ENCODE measurements at regions not wholly inside any gene's neighbourhood (a gene's known extent, or its start where the extent isn't known, plus 50 kb on each side); places are given as distances from the start of the nearest gene placed in this dataset.

GRCh38 chr15:69780981-69781380, 316.7 kb downstream of the TLE3 start:
- Histone ChIP-seq H3K9me3 (no peaks in the 10 kb centered on the region), H3K36me3 (no peaks in the 10 kb centered on the region), H3K4me3 (no peak overlapping the region), H3K4me1 (no peaks in the 10 kb centered on the region), H3K27me3 (no peaks in the 10 kb centered on the region), H3K27ac (no peak overlapping the region)
- intact Hi-C loops (cut with DNase I), result no loop called here
- peak in 1 of 2 donors; percentile 52 for DNase-seq (ENCODE audit: extremely low spot score in 2 of 2)
- no peak for TF ChIP-seq POLR2AphosphoS5 (IDR thresholded peaks at IDR 0.05; ENCODE audit: insufficient read depth in 1 of 2, low read depth in 1 of 2)
- no peak for TF ChIP-seq CTCF (IDR thresholded peaks at IDR 0.05)
- no peak for TF ChIP-seq POLR2A (IDR thresholded peaks at IDR 0.05)

GRCh38 chr15:69781411-69782125, 316.1 kb downstream of the TLE3 start:
- TF ChIP-seq POLR2A (IDR thresholded peaks at IDR 0.05), result no peak
- TF ChIP-seq CTCF (IDR thresholded peaks at IDR 0.05), result no peak
- TF ChIP-seq POLR2AphosphoS5 (IDR thresholded peaks at IDR 0.05; ENCODE audit: insufficient read depth in 1 of 2, low read depth in 1 of 2), result no peak
- H3K36me3 ChIP-seq, result no peaks in the 10 kb centered on the region
- no peaks in the 10 kb centered on the region for H3K4me1 ChIP-seq
- no peak overlapping the region for H3K27ac ChIP-seq
- peak; percentile 56 to 94 for DNase-seq (ENCODE audit: extremely low spot score in 2 of 2)
- no peaks in the 10 kb centered on the region for H3K9me3 ChIP-seq
- H3K4me3 ChIP-seq, result no peak overlapping the region
- H3K27me3 ChIP-seq, result no peaks in the 10 kb centered on the region
- intact Hi-C loops (cut with DNase I), result no loop called here

- no peak overlapping the region for H3K4me3 ChIP-seq
- DNase-seq (ENCODE audit: extremely low spot score in 2 of 2), result peak in 1 of 2 donors; percentile 6
- no peak overlapping the region for H3K27ac ChIP-seq
- no peaks in the 10 kb centered on the region for H3K4me1 ChIP-seq
- no peaks in the 10 kb centered on the region for H3K9me3 ChIP-seq
- intact Hi-C loops (cut with DNase I), result no loop called here
- no peaks in the 10 kb centered on the region for H3K36me3 ChIP-seq
- TF ChIP-seq POLR2A (IDR thresholded peaks at IDR 0.05) (no peak), CTCF (IDR thresholded peaks at IDR 0.05) (no peak), POLR2AphosphoS5 (IDR thresholded peaks at IDR 0.05; ENCODE audit: insufficient read depth in 1 of 2, low read depth in 1 of 2) (no peak)
- H3K27me3 ChIP-seq, result no peaks in the 10 kb centered on the region
Measured at GRCh38 chr15:69782139-69782658, 315.5 kb downstream of the TLE3 start.

- intact Hi-C loops (cut with DNase I), result no loop called here
- no peaks in the 10 kb centered on the region for H3K4me1 ChIP-seq
- peak; percentile 14 to 40 for DNase-seq (ENCODE audit: extremely low spot score in 2 of 2)
- H3K9me3 ChIP-seq, result no peaks in the 10 kb centered on the region
- H3K27ac ChIP-seq, result no peak overlapping the region
- no peak overlapping the region for H3K4me3 ChIP-seq
- TF ChIP-seq POLR2AphosphoS5 (IDR thresholded peaks at IDR 0.05; ENCODE audit: insufficient read depth in 1 of 2, low read depth in 1 of 2), result no peak
- no peak for TF ChIP-seq POLR2A (IDR thresholded peaks at IDR 0.05)
- no peak for TF ChIP-seq CTCF (IDR thresholded peaks at IDR 0.05)
- H3K36me3 ChIP-seq, result no peaks in the 10 kb centered on the region
- H3K27me3 ChIP-seq, result no peaks in the 10 kb centered on the region
Measured at GRCh38 chr15:69782809-69783208, 314.9 kb downstream of the TLE3 start.

GRCh38 chr15:69783211-69783610, 314.5 kb downstream of the TLE3 start:
- intact Hi-C loops (cut with DNase I), result no loop called here
- no peak overlapping the region for H3K4me3 ChIP-seq
- TF ChIP-seq POLR2AphosphoS5 (IDR thresholded peaks at IDR 0.05; ENCODE audit: insufficient read depth in 1 of 2, low read depth in 1 of 2) (no peak), CTCF (IDR thresholded peaks at IDR 0.05) (no peak), POLR2A (IDR thresholded peaks at IDR 0.05) (no peak)
- no peaks in the 10 kb centered on the region for H3K4me1 ChIP-seq
- no peaks in the 10 kb centered on the region for H3K9me3 ChIP-seq
- no peaks in the 10 kb centered on the region for H3K27me3 ChIP-seq
- no peak overlapping the region for H3K27ac ChIP-seq
- no peaks in the 10 kb centered on the region for H3K36me3 ChIP-seq
- peak in 1 of 2 donors; percentile 43 for DNase-seq (ENCODE audit: extremely low spot score in 2 of 2)

Measured in vagina (tissue), 2 donors.